Cardiac fibroblast (primary cell): ENCODE measurements at regions not wholly inside any gene's neighbourhood (a gene's known extent, or its start where the extent isn't known, plus 50 kb on each side); places are given as distances from the start of the nearest gene placed in this dataset.
"Not testable (repeated sequence)": the region's sequence is repeated elsewhere in the genome, so short reads cannot be mapped to it uniquely, and the experiment has no call there.

Experiments used
- DNase-seq, 2 donors: peaks; one replicate each; pipeline versions ENCODE4 v3.0.0 to v3.0.0-alpha.2; 2010; ENCODE audit warnings: low read depth in 2 of 2
- H3K4me3 ChIP-seq, 2 donors: replicated peaks in 1 of 2; 1 replicate in 1 of 2; 2 replicates in 1 of 2; pipeline ENCODE4 v1.5.1; 2011; ENCODE audit warnings: low read depth in 2 of 2, low read length in 2 of 2, mild to moderate bottlenecking in 2 of 2, moderate library complexity in 1 of 2
- TF ChIP-seq, protein P1 (sequence below): IDR thresholded peaks from one replicate; pipeline ENCODE4 v1.5.1; 2011; ENCODE audit warnings: low read depth, mild to moderate bottlenecking, low read length, inconsistent platforms

DNA sequence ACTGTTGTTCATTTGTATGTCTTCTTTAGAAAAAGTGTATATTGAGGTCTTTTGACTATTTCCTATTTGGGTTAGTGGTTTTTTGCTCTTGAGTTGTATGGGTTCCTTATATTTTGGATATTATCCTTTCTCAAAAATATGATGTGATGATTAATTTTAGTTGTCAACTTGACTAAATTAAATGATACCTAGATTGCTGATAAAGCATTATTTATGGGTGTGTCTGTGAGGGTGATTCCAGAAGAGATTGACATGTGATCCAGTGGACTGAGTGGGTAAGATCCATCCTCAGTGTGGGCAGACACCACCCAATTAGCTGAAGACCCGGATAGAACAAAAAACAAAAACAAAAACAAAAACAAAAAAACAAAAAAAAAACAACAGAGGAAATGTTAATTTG is 115.1 kb upstream of the KIF2A start:
- DNase-seq = no peak
- TF ChIP-seq, protein P1, sequence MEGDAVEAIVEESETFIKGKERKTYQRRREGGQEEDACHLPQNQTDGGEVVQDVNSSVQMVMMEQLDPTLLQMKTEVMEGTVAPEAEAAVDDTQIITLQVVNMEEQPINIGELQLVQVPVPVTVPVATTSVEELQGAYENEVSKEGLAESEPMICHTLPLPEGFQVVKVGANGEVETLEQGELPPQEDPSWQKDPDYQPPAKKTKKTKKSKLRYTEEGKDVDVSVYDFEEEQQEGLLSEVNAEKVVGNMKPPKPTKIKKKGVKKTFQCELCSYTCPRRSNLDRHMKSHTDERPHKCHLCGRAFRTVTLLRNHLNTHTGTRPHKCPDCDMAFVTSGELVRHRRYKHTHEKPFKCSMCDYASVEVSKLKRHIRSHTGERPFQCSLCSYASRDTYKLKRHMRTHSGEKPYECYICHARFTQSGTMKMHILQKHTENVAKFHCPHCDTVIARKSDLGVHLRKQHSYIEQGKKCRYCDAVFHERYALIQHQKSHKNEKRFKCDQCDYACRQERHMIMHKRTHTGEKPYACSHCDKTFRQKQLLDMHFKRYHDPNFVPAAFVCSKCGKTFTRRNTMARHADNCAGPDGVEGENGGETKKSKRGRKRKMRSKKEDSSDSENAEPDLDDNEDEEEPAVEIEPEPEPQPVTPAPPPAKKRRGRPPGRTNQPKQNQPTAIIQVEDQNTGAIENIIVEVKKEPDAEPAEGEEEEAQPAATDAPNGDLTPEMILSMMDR = no peak

DNA sequence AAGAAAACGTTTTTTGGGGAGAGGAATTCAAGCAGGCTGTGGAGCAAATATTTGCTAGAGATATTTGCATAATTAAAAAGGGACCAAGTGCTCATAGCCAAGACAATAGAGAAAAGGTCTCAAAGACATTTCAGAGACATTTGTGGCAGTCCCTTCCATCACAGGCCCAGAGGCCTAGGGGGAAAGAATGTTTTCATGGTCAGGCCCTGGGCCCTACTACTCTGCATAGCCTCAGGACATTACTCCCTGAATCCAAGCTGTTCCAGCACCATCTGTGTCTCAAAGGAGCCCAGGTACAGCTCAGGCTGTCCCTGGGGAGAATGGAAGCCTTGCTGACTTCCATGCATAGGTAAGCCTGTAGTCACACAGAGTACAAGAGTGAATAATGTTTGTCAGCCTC is 113.0 kb upstream of the KIF2A start:
- DNase-seq = no peak
- TF ChIP-seq, protein P1 = no peak
- no peak overlapping the region for H3K4me3 ChIP-seq

More for the DNA sequence above, 115.1 kb upstream of the KIF2A start:
- H3K4me3 ChIP-seq = no peak overlapping the region

DNA sequence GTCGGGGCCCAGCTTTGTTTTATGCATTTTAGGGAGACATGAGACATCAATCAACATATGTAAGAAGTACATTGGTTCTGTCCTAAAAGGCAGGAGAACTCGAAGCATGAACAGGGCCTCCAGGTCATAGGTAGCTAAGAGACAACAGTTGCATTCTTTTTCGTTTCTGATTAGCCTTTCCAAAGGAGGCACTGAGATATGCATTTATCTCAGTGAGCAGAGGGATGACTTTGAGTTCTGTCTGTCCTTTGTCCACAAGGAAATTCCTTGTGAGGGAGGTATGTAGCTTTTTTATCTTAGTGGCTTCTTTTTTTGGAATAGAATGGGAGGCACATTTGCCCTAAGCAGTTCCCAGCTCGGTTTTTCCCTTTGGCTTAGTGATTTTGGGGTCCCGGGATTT is 109.5 kb upstream of the KIF2A start:
- not testable (repeated sequence) for DNase-seq, H3K4me3 ChIP-seq

DNA sequence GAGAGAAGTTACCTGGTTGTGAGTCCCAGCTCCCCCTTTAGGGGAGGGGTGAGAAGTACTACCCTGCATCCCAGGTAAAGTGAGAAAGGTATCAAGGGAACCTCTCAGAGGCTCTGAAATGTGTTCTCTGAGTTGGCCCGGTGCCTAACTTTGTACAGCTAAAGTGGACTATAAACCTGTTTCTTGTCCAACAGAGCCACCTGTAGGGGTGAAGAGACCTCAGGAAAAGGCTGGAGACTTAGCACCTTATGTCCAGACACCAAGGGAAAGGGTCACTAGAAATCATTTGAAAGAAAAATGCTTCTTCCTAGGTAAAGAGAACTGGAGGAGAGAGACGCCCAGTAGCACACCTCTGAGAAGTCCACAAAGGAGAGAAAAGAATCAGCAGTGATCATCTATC is 108.3 kb upstream of the KIF2A start:
- no peak overlapping the region for H3K4me3 ChIP-seq
- DNase-seq = no peak
- TF ChIP-seq, protein P1 = no peak

DNA sequence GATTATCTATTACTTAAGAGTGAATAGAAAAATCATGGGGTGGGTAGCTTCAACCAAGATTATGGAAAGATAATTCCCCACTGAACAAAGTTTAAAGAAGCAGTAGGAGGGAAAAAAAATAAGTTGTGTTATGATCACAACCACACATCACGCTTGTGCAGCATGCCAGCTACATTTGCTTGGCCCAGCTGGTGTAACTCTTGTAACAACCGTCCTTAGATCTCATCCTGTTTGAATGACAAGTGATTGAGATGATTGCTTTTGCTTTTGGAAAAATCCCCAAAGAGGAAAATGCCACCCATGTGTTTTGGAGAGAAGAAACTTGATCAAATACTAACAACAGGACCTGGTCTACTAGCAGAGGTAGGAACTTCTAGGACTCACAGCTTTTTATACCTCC is 107.6 kb upstream of the KIF2A start:
- no peak for DNase-seq
- TF ChIP-seq, protein P1 = no peak
- H3K4me3 ChIP-seq = no peak overlapping the region

DNA sequence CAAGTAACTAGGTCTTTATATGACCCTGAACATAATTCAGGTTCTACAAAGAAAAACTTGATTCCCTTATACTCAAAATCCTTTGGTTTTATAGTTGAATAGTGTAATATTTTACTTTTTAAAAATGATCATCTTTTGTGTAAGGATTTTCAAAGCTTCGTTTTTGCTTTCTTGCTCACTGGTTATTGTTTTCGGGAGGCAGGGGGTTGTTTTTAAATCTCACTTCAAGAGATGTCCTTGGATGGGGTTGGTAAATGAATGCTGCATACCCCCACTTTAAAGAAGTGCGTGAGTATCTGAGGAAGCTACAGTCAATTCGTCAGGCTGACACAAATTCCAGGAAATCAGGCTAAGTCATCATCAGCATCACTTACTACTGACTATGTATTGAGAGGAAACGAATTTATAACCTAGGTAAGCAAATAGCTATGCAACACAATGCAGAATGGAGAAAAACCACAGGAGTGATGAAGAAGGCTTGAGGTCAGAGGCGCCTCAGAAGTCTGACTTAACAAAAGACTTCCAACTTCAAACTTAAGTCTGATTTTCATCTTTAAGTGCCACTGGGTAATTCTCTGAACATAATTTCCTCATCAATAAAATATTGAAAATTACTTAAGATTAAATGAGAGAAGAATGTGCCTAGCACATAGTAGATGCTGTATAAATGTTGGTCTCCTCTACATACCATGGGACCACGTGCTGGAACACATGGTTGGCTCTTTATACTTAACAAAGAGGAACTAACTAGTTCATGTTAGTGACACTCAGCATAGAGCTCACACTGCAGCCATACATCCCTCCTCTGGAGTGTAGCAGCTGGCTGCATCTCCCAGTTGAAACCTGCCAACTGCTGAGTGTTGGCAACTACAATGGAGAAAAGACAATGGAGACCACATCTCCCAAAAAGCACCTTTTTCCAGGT is 106.0 kb upstream of the KIF2A start:
- H3K4me3 ChIP-seq = no peak overlapping the region
- TF ChIP-seq, protein P1 = no peak
- DNase-seq = no peak

DNA sequence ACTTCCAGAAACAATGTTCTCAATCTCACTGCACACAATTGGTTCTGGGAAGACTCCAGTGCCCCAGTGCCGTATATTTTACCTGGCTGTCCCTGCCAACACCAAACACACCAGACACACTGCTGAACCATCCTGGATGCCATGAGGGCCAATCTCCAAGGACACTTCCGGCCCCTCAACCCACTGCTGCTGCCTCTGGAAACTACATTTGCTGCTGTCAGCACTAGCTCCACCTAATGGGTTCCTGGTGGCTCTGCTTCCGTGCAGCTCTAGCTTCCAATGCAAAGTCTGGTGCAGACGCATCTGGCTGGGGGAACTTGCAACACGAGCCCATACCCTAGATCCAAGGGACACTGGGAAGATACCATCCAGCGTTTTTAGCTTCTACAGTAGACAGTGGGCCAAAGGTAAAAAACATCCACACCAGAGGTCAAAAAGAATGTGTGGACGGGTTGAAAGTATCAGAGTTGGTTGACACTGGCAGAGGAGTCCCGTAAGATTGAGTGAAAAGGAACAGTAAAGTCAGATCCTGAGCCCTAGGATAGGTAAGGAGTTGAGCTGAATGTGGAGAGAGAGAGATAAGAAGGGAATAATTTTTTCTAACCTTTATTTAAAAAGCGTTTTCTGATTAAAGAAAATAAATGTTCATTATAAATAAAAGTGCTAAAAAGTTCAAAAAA is 99.7 kb upstream of the KIF2A start:
- TF ChIP-seq, protein P1 = no peak
- no peak for DNase-seq

More for the DNA sequence above, 99.7 kb upstream of the KIF2A start:
- no peak overlapping the region for H3K4me3 ChIP-seq
